NCI-H1694 (cell line): ENCODE measurements at regions not wholly inside any gene's neighbourhood (a gene's known extent, or its start where the extent isn't known, plus 50 kb on each side); places are given as distances from the start of the nearest gene placed in this dataset.
"Not testable (repeated sequence)": the region's sequence is repeated elsewhere in the genome, so short reads cannot be mapped to it uniquely, and the experiment has no call there.

ENCODE experiments used
- DNase-seq: peaks from one replicate; lab custom pipeline; 2025; lab: John Stamatoyannopoulos, UW

- DNase-seq: no peak
These were observed 57.3 kb upstream of the NOVA1 start for GRCh38 chr14:26655128-26655527.

DNA sequence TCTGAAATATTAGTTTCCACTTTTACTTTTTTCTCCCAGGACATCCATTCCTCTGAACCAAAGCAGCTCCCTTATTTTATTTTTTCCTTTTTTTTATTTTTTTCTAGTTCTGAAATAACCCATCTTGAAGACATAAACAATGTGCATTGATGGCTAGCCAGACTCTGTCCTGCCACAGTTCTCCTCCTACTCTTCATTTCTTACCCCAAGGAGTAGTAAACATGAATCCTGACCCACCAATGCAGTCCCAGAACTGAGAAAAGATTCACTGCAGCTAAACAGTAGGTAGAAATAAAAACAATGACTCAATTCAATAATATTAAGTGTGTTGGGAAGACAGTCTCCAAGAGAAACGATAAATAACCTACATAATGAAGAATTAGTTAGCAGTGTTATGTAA is 65.7 kb upstream of the NOVA1 start:
- no peak for DNase-seq

GRCh38 chr14:26678732-26679420 is 81.0 kb upstream of the NOVA1 start:
- DNase-seq: not testable (repeated sequence)

DNA sequence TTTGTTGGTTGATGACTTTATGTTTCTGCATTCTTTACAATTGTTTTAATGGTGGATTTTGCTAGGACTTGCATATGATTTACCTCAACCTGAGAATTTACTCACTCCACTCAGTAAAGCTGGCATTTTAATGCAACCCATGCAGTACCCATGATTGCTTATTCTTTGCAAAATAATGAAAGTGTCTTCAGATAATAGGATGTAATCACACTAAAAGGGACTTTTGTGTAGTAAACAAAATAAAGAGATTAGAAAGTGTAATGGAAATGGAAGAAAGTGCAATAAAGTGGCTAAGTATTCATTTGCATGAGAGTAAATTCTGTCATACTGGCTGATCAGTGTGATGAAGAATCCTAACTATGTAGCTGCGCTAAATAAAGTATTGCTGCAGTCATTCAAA is 87.6 kb upstream of the NOVA1 start:
- no peak for DNase-seq

DNA sequence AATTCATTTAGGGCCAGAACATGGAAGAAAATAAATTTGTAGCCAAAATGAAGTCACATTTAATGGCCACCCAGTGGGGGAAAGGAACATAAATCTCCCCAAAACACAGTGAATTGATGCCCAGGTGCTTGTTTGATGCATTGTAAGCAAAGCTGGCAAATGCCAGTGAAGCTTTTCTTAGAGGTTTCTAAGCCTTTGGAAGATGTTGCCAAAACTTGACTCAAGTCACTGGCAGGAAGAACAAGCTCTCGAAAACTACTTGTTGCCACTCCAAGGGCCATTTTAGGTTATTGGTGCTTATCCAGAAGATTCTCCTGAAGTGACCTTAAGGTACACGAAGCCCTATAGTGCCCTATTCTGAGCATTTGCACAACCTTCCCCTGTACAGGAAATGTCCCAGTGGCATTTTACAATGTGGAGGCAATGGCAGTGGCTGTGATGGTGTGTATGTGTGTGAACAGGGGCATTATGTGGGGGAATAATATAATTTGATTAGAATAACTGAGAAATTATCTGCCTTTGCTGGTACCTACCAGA is 89.5 kb upstream of the NOVA1 start:
- DNase-seq: no peak

- no peak for DNase-seq
These were observed 96.7 kb upstream of the NOVA1 start for GRCh38 chr14:26694521-26694920.

DNA sequence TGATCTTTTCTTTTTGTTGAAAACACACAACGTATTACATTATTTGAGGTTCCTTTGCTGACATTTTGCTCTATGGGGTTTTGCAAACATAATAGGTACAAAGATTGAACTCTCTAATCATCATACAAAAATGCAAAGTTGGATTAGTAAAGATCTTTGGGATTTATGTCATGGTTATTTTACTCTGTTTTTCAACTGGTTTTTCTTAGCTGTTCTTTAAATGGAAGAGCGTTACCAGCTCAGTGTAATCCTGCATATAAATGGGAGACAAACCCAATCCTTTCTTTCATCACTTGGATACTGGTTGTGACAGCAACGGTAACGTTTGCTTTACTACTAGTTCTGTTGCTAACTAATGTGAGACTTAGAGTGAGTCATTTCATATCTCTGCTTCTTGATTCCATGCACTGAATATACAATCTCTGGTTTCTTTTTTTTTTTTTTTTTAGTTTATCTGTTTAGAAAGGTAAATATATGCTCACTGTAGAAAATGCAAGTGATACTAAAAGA is 104.9 kb upstream of the NOVA1 start:
- no peak for DNase-seq

DNA sequence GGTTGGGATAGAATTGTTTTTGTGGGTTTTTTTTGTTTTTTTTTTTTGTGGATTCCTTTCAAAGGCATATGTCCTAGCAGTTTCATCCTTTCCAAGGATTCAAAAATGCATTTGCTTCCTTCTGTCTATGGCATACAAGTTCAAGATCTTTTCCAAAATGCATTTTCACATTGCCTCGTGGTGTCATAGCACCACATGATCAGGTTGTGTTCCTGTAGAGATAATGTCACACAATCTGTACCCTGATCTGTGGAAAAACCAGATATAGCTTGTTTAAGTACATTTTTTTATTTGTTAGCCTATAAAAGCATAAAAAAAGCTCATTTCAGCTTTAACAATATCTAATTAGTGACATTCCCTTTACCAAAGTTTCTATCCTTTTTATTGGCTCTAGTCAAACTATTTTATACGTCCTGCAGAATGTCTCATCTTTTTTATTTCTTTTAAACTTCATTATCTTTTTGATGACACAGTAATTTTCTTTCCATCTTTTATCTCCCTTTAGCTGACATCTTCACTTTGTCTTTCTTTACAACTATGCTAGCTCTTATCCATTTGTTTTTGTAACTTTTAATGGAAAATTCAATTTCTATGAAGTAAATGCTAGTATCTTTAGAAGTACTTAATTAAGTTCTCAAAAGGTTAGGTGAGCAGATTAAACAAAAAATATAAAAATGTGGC is 106.0 kb upstream of the NOVA1 start:
- DNase-seq: no peak

- no peak for DNase-seq
These were observed 109.4 kb upstream of the NOVA1 start for GRCh38 chr14:26707234-26707633.

- no peak for DNase-seq
These were observed 111.2 kb upstream of the NOVA1 start for GRCh38 chr14:26709019-26709418.

- DNase-seq: no peak
These were observed 121.7 kb upstream of the NOVA1 start for GRCh38 chr14:26719514-26719913.

- DNase-seq: no peak
These were observed 124.4 kb upstream of the NOVA1 start for GRCh38 chr14:26722258-26722657.

GRCh38 chr14:26729851-26730250 is 132.0 kb upstream of the NOVA1 start:
- DNase-seq: no peak

DNA sequence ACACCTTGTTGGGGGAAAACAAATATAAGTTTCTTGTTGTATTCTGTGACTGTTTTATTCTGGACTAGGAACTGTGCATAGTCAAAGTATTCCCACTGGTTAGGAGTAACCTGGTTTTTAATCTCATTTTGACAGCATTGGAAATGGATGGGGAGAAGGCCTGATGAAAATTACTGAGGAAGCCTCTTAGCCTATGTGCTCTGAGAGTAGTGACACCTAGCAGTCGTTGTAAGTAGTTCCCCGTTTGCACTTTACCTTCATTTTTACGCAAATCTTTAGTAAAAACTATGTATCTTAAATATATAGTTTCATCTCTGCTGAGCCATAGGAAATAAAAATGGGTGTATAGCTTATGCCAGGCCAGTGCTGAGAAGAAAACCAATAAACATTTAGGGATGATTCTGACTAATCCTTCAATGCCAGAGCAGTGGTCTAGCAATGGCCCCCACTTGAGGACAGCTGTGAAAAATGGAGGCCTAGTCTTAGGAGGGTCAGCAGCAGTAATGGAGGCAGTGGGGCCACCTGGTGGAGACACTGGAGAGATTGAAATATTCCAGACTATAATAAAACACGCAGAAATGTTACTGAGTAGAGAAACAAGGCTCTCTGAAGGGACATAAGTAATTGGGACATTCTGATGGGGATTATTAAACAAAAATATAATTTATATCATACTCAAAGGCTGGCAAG is 133.2 kb upstream of the NOVA1 start:
- peak; percentile 27 for DNase-seq

DNA sequence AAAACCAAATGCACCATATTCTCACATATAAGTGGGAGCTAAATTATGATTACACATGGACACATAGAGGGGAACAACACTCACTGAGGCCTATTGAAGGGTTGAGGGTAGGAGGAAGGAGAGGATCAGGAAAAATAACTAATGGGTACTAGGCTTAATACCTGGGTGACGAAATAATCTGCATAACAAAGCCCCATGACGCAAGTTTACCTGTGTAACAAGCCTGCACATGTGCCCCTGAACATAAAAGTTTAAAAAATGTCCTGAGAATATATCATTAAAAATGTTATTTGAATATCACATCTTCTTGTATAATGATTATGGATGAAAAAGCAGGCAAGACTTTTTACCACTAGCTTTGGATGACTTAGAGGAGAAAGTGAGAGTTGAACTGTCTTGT is 138.0 kb upstream of the NOVA1 start:
- DNase-seq: no peak

GRCh38 chr14:26738571-26738970 is 140.7 kb upstream of the NOVA1 start:
- peak; percentile 16 for DNase-seq

DNA sequence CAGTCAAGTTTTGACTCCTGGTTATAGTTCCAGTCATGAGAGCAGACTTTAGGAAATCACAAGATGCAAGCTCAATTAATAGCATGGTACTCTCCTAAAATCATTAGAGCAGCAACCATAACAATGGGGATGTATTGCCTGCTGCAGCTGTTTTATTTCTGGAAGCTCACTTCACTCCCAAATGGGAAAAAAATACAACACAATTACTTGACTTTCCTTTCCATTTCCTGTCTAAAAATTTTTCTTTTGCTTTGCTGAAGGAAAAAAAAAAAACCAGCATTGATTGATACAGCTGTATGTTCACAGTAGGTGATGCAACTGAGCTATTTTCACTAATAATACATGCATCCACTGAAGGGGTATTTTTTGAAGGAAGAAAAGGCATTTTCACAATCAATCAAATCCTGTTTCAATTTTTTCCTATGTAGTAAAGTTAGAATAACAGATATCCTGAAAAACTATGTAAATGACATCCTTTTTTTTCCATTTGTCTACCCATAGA is 143.9 kb upstream of the NOVA1 start:
- no peak for DNase-seq

DNA sequence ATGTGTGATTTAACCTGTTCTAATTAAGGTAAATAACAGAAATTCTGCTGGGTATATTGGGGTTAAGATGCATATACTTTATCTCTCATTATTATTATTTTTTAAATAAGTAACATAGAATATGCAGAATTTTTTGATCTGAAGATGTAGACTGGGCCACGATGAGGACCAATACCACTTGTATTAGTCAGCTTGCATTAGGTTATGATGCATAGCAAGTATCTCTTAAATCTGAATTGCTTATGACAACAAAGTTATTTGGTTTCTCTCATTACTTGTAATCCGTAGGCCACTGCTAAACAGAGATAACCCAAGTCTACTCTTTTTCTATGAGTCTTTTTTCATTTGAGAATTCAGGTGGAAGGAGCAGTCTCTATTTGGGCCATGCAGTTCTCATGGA is 145.5 kb upstream of the NOVA1 start:
- no peak for DNase-seq

DNA sequence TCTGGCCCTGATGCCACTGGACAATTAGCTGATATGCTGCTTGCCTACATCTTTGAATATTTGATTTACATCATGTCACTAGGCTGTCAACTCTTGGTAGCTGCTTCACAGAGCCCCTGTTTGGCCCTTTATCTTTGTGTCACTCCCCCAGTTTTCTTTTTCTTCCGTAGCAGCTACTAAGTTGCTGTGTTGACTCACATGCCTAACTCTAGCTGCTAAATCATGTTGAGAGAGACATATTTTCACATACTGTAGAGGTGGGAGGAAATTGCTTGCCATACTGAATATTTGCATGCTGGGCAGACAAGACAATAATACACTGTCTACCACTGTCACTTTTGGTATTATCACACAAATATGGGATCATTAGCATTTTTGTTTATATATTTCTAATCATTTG is 147.1 kb upstream of the NOVA1 start:
- DNase-seq: no peak

- DNase-seq: no peak
These were observed 163.7 kb upstream of the NOVA1 start for GRCh38 chr14:26761532-26761931.

GRCh38 chr14:26765301-26765700 is 167.5 kb upstream of the NOVA1 start:
- DNase-seq: no peak

- no peak for DNase-seq
These were observed 168.1 kb upstream of the NOVA1 start for GRCh38 chr14:26765768-26766520.
